NT2/D1 (cell line): ENCODE measurements at regions not wholly inside any gene's neighbourhood (a gene's known extent, or its start where the extent isn't known, plus 50 kb on each side); places are given as distances from the start of the nearest gene placed in this dataset.

Experiments
- YY1 ChIP-seq: IDR thresholded peaks from 2 replicates; pipeline ENCODE4 v1.6.1; 2011; ENCODE audit not compliant: insufficient read length, insufficient read depth
- ZNF274 ChIP-seq: IDR thresholded peaks from 2 replicates; pipeline ENCODE4 v1.6.1; 2011; ENCODE audit warnings: mild to moderate bottlenecking, low read depth, low read length

- TF ChIP-seq YY1 (no peak), ZNF274 (no peak)
Measured at GRCh38 chr2:235414422-235414821, 79.4 kb upstream of the AGAP1 start.
